ENCODE measurements at regions not wholly inside any gene's neighbourhood (a gene's known extent, or its start where the extent isn't known, plus 50 kb on each side); places are given as distances from the start of the nearest gene placed in this dataset.

DNA sequence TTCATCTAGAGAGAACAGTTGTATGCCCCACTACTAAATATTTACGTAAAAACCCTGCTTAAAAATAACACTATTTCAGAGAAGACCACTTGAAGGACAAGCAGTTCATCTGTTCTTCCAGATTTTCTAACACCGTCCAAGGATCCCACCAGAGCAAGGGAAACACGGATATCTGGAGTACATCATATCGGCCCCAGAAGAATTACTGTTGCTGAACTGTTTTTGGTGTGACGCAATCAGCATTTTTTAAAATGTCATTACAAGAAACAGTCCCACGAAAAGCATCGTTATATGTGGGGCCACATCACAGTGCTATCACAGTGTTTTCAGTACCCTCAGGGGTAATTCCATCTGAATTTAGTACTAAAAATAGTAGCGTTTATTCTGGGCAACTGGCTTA is 134.5 kb upstream of the PKDCC start:
- H3K4me2 ChIP-seq: no peak overlapping the region
- peaks cover 1% of the 10 kb centered on the region for H3K4me1 ChIP-seq (replicated peaks; ENCODE audit: insufficient read depth)
- H2AFZ ChIP-seq: no peak overlapping the region
- intact Hi-C loops (cut with micrococcal nuclease; ENCODE audit: unreplicated experiment): no loop called here
- H3F3A ChIP-seq (ENCODE audit: insufficient read depth, low read depth): no peaks in the 10 kb centered on the region
- BruUV-seq (replicated peaks): no TSS peak
- H3K79me2 ChIP-seq (ENCODE audit: low read depth): no peaks in the 10 kb centered on the region
- no peak overlapping the region for H3K4me3 ChIP-seq
- TF ChIP-seq, protein P1, sequence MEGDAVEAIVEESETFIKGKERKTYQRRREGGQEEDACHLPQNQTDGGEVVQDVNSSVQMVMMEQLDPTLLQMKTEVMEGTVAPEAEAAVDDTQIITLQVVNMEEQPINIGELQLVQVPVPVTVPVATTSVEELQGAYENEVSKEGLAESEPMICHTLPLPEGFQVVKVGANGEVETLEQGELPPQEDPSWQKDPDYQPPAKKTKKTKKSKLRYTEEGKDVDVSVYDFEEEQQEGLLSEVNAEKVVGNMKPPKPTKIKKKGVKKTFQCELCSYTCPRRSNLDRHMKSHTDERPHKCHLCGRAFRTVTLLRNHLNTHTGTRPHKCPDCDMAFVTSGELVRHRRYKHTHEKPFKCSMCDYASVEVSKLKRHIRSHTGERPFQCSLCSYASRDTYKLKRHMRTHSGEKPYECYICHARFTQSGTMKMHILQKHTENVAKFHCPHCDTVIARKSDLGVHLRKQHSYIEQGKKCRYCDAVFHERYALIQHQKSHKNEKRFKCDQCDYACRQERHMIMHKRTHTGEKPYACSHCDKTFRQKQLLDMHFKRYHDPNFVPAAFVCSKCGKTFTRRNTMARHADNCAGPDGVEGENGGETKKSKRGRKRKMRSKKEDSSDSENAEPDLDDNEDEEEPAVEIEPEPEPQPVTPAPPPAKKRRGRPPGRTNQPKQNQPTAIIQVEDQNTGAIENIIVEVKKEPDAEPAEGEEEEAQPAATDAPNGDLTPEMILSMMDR (conservative IDR thresholded peaks at IDR 0.05): no peak
- TF ChIP-seq EZH2 (IDR thresholded peaks at IDR 0.05; ENCODE audit: low read depth): no peak
- no peaks in the 10 kb centered on the region for H3K9me2 ChIP-seq (ENCODE audit: insufficient read depth)
- no peaks in the 10 kb centered on the region for H3K36me3 ChIP-seq (ENCODE audit: low read depth)
- H3K27me3 ChIP-seq (ENCODE audit: insufficient read depth, low read depth): no peaks in the 10 kb centered on the region
- ChIA-PET POLR2A (ENCODE audit: unreplicated experiment) (no interaction called here), CTCF (no interaction called here)
- peaks cover 3% of the 10 kb centered on the region for H3K9me3 ChIP-seq (ENCODE audit: insufficient read depth, low read depth)
- H4K20me1 ChIP-seq (ENCODE audit: insufficient read depth): no peaks in the 10 kb centered on the region
- DNase-seq: no peak
- no peak overlapping the region for H3K27ac ChIP-seq

DNA sequence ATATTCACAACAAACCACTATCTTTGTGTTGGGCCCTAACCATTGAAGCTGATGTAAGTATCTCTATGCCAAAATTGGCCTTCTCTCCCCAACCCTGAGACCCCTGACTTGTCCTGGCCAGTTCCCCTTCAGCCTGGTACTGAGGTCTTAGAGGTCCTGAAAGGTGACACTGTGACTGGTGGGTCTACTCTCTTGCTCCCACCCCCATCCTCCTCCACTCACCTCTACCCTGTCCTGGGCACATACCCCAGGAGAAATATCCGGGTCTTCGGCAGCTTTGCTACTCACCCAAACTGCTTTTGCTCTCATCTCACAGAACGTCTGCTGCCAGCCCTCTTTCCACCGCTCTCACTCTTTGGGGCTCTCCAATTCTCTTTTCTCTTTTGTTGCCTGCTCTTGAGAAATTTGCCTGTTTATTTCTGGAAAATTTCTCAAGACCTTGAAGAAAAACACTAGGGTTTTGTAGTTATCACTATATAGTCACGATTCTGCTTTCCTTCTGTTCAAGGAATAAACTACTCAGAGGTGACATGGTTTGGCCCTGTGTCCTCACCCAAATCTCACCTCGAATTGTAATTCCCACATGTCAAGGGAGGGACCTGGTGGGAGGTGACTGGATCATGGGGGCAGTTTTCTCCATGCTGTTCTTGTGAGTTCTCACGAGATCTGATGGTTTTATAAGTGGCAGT is 133.8 kb upstream of the PKDCC start:
- H3K4me3 ChIP-seq: no peak overlapping the region
- H2AFZ ChIP-seq: no peak overlapping the region
- H3K36me3 ChIP-seq (ENCODE audit: low read depth): no peaks in the 10 kb centered on the region
- TF ChIP-seq, protein P1 (conservative IDR thresholded peaks at IDR 0.05): no peak
- TF ChIP-seq EZH2 (IDR thresholded peaks at IDR 0.05; ENCODE audit: low read depth): no peak
- CTCF ChIA-PET: no interaction called here
- DNase-seq: no peak
- BruUV-seq (replicated peaks): no TSS peak
- POLR2A ChIA-PET (ENCODE audit: unreplicated experiment): no interaction called here
- H3K4me1 ChIP-seq (replicated peaks; ENCODE audit: insufficient read depth): no peaks in the 10 kb centered on the region
- H3K9me3 ChIP-seq (ENCODE audit: insufficient read depth, low read depth): peaks cover 3% of the 10 kb centered on the region
- intact Hi-C loops (cut with micrococcal nuclease; ENCODE audit: unreplicated experiment): no loop called here
- no peaks in the 10 kb centered on the region for H3K79me2 ChIP-seq (ENCODE audit: low read depth)
- no peaks in the 10 kb centered on the region for H3K9me2 ChIP-seq (ENCODE audit: insufficient read depth)
- H3K4me2 ChIP-seq: no peak overlapping the region
- no peaks in the 10 kb centered on the region for H3F3A ChIP-seq (ENCODE audit: insufficient read depth, low read depth)
- no peaks in the 10 kb centered on the region for H3K27me3 ChIP-seq (ENCODE audit: insufficient read depth, low read depth)
- H3K27ac ChIP-seq: no peak overlapping the region
- H4K20me1 ChIP-seq (ENCODE audit: insufficient read depth): no peaks in the 10 kb centered on the region

DNA sequence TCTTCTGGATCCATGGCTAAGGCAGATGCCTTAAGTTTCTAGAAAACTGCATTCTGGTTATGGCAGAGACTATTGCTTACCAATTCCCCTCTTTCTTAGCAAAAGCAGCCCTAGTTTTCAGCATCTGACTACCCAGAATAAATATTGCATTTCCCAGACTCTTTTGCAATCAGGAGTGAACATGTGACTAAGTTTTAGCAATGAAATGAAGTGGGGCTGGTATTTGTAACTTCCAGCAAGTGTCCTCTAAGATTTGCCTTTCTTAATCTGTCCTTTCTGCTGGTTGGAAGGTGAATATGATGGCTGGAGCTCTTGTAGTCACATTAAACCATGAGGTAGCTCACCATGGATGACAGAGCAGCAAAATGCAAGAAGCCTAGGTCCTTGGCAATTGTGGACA is 132.9 kb upstream of the PKDCC start:
- POLR2A ChIA-PET (ENCODE audit: unreplicated experiment): no interaction called here
- Histone ChIP-seq H3K4me1 (replicated peaks; ENCODE audit: insufficient read depth) (no peaks in the 10 kb centered on the region), H3F3A (ENCODE audit: insufficient read depth, low read depth) (no peaks in the 10 kb centered on the region), H3K9me3 (ENCODE audit: insufficient read depth, low read depth) (peaks cover 3% of the 10 kb centered on the region), H2AFZ (no peak overlapping the region), H3K4me2 (no peak overlapping the region), H3K9me2 (ENCODE audit: insufficient read depth) (no peaks in the 10 kb centered on the region), H3K36me3 (ENCODE audit: low read depth) (no peaks in the 10 kb centered on the region), H3K4me3 (no peak overlapping the region), H3K27me3 (ENCODE audit: insufficient read depth, low read depth) (no peaks in the 10 kb centered on the region), H3K27ac (no peak overlapping the region), H4K20me1 (ENCODE audit: insufficient read depth) (no peaks in the 10 kb centered on the region), H3K79me2 (ENCODE audit: low read depth) (no peaks in the 10 kb centered on the region)
- intact Hi-C loops (cut with micrococcal nuclease; ENCODE audit: unreplicated experiment): no loop called here
- CTCF ChIA-PET: no interaction called here
- no TSS peak for BruUV-seq (replicated peaks)
- TF ChIP-seq EZH2 (IDR thresholded peaks at IDR 0.05; ENCODE audit: low read depth): no peak
- TF ChIP-seq, protein P1 (conservative IDR thresholded peaks at IDR 0.05): no peak
- no peak for DNase-seq

Data from PC-9 (cell line).